COLO829 (cell line): ENCODE measurements at regions not wholly inside any gene's neighbourhood (a gene's known extent, or its start where the extent isn't known, plus 50 kb on each side); places are given as distances from the start of the nearest gene placed in this dataset.
A peak's percentile ranks its signal among the peaks of the same experiment; 100 is the strongest.

ENCODE experiments used
- DNase-seq: peaks from one replicate; pipeline ENCODE4 v3.0.0; 2012; ENCODE audit warnings: low spot score

DNA sequence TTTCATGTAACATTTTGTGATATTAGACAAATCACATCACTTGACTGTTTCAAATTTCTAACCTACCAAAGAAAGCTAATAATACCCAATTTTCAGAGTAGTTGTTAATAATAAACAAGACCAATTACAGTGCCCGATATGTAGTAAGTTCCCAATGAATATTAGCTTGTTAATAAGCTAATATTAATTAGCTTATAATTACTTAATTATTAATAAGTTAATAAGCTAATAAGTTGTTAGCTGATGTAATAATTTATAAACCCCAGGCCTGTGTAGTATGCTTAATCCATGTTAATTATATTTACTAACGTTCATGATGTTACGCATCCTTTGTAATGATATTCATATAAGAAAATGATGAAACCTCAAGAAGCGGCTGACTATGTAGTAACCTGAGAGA, 643.8 kb upstream of the KIRREL3 start:
- DNase-seq, result no peak

DNA sequence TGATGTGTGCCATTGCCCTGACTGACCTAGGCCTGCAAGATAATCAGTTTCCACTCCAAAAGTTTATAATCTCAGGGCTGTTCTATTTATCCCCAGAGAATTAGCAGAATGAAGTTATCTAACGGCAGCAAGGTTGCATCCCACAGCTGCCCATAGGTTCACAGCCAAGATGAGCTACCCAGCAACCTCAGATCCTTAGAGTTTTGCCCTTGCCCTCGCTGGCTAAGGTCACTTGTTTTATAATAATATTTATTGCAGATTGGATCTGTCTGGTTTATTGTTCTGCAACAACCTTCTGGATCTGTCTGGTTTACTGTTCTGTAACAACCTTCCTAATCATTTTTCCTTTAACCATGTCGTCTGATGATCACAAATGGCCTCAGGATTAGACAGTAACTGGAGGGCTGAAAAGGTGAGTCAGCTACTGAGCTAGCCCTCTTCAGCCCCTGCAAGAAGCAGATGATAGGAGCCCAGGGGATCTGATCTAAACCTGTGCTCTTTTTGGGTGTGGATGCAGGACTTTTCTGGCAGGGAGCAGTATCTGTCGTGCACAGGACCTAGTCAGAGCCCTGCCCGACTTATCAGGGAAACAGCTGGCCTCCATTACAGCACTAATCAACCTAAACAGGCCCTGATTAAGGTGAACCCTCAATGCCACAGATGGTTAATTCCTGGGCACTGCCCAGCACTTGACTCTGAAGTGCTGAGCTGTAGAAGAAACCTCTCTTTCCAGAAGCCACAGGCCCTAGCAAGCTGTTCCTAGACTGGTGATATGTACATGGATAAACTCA, 642.9 kb upstream of the KIRREL3 start:
- no peak for DNase-seq

DNA sequence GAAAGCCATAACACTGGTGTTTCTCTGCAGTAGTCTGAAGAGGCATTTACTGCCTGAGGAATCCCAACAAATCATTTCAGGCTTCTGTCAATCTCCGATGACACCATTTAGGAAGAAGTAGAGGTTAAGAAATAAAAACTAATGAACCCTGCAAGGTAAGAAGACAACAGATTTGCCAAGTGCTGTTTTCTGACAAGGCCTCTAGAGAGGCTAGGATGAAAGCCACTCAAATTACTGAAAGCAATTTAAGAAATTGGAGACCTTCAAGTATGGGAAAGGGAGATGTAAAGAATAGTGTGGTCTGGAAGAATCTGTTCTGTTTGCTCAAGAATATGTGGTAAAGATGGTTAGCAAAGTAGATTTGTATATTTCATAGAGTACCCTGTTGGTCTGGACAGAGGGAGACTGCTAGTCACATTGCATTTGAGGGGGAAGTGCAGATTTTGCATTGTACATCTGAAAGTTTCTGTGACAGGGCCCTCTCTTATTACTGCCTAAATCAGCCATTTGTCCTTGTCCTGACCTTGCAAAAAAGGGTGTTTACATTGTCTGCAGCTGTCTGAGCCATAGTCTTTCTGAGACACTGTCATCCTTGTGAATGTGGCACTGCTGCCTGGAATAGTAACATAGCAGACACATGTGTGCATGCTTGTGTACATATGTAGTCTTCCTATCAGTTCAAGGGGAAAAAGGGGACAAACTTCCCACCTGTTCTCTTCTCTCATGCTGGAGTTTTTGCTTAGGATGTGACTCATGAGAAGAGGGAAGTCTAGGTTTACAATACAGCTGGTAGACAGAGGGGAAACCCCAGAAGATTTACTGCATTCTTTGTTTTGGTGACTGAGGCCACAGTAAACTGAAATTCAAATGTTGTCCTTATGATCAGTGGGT, 640.2 kb upstream of the KIRREL3 start:
- peak; percentile 36 for DNase-seq

DNA sequence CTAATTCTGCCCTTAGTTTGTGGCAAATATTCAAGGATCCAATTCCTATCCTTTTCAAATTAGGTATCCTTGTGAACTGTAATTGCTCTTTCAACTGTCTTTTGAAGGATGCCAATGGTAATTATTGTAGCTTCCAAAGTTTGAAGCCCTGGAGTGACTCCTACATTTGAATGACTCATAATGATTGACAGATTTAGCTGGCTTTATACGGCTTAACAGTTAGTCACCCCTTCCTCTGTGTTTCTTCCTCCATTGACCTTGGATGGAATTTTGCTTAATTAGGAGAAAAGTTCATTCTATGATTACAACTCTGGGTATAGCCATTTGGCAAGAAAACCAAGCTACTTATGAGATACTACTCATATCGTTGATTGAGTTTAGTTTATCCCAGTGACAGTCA, 639.3 kb upstream of the KIRREL3 start:
- DNase-seq, result peak; percentile 79

DNA sequence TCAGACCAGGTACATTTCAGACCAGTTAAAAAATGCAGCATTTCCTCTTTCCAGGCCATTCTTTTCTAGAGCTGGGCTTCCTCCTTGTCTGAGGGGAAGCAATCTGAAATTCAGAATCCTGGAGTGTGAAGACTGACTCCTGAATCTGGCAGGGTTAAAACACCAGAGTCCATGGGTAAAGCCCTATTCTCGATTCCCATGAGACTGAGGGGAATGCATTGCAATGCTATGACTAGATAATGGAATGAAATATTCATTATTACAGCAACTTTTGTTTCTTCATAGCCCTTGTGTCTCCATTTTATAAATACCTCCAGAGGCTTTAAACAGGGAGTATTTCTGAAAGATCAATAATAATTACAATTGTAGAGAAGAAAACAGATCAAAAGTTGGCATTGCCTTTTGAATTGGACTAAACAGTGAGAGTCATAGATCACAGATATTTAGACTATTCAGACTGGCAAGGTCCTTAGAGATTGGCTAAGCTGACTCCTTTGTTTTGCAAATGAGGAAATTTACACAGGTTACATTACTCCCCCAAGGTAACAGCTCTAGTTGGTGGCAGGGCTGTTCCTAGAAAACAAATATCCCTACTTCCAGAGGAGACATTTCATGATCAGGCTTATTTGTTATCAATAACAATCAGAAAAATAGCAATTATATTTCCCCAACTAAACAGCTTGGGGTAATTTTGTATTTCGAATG, 632.6 kb upstream of the KIRREL3 start:
- DNase-seq, result no peak

DNA sequence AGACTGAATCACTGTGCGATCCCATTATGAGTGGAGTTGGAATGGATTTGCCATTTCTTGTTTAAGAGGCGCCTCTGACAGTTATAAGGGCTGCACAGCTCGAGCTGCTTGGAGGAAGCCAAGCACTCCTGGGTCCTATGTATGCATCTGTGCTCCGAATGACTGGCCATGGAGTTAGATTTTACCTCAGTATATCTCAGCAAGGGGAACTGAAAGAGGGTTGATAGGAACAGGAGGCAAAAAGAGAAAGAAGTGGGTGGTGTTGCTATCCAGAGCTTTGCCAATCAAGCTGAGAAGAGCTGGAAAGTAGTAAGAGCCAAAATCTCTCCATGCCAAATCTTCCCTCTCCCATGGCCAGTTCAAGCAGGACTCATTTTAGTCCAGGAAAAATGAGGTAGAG, 632.0 kb upstream of the KIRREL3 start:
- no peak for DNase-seq

DNA sequence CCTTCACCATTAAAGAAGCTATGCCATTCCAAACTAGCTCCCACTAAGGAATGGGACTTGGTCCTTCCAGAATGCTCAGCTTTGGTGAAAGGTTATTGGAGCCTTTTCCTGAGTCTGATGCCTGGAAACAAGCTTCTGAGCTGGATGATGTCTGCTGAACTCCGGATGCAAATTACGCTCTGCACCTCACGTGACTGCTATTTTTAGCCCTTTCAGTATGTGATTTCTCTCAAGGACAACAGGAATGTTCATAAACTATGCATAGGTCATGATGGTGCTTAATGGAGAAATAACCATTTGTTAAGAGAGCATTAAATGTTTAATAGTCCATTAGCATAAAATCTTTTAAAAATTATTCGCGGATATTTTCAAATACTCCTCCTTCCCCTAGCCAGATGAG, 631.4 kb upstream of the KIRREL3 start:
- no peak for DNase-seq

DNA sequence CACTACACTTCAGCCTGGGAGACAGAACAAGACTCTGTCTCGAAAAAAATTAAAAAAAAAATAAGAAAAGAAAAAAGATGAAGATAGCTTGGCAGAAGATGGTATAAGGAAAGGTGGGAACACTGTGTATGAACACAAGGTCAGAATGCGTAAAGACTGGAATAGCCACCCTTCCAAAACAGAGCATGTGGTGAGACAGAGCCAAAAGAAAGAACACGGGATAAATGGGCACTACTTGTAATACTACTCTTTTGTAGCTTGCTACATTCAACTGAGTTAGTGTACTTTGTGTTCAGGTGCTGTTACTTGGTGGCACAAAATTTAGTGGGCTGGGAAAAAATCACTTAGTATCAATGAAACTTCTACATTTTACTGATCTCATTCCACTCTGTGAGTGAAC, 628.6 kb upstream of the KIRREL3 start:
- DNase-seq, result no peak

DNA sequence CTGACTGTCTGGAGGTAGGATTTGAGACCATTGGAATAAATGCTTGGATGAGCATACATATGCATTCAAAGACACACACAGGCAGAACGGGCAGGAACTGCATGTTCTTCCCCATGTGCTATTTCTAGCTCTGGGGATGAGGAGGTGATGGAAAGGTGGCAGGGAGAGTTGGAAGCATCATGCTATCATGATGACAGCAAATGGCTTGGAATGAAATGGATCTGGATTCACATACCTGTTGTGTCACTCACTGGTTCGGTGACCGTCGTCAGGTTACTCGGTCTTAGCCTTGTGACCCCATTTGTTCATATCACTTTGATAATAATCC, 627.9 kb upstream of the KIRREL3 start:
- DNase-seq, result no peak

DNA sequence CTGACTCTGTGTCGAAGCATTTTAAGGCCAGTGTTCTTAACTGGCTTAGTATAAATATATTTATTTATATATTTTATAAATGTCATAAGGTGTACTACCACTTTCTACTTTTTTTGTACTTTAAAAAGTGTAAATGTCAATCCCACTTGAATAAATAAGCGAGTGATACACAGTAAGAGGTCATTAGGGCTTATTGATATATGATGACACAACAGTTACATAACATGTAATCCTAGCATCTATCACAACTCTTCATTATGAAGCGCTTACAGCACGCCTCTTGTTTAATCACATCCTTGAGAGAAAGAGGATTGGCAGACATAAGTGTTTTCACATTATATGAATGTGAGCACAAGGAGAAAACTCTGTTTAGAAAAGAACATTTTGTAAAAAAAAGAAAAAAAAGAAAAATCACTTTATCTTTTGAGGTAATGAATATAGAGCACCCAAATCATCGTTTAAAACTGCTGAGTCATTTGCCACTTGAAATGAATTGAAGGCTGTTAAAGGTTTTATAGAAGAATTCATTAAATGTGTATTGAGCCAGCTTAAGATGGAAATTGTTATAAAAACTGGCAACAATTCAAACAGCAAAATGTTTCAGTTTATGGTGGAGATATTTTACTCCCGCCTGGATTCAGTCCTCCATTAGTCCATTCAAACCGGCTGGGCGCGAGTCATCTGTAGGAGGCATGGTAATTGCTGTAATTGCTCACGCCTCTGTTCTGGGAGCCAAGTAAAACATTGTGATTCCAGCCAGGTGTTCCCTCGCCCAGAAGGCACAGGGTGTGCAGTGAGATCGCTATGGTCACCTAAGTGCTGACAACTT, 627.3 kb upstream of the KIRREL3 start:
- DNase-seq, result peak; percentile 25

DNA sequence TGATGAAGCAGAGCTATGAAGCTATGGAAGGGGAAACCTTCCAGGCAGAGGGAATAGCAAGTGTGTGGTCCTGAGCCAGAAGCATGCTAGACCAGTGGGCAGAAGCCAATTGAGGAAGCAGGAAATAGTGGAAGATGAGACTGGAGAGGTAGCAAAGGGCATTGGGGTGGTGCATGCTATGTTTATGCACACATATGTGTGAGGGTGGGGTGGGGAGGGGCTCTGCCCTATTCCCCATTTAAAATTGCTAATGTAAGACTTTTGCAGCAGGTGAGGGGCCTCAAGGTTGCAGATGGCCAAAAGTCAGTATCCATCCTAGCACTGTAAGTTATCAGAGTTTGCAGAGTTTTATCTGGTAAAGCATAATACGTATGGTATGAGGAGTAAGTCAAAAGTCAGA, 626.6 kb upstream of the KIRREL3 start:
- no peak for DNase-seq

DNA sequence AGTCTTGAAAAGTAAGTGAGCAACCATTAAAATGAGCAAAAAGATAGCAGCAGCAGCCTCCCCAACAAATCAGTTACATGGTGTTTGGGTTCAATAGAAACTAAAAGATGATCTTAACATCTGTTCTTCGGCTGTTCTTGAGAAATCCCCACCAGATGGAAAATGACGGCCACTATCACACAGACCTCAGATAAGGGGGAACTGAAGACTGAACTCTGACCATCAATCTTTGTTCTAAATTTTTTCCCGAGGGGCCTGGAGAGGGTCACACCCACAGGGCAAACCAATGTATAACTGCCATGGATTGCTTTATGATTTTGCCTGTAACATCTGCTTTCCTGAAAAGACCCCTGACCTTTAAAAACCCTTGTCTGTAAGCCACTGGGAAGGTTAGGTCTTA, 624.8 kb upstream of the KIRREL3 start:
- DNase-seq, result no peak

DNA sequence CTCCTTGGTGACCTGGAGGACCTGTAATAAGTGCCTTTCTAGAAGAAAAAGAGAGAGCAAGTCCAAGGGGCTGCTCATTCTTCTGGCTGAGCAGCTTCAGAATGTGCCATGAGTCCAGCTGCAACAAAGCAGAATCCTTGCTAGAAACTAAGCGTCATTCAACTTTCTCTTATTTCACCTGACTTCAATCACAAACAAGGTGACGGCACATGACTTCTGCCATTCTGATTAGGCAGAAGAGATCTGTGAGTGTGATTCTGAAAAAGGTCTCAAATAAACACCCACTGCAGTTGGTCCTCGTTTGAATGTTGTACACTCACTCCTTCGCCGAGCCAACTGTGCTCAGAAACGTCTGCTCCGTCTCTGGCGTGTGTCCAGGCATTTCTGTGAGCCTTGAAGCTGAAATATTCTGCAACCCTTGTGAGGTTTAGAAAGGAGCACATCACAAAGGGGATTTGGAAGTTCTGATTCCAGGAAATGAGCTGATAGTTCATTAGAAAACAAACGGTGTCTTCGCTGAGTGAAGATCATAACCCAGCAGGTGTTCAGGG, 623.8 kb upstream of the KIRREL3 start:
- no peak for DNase-seq

DNA sequence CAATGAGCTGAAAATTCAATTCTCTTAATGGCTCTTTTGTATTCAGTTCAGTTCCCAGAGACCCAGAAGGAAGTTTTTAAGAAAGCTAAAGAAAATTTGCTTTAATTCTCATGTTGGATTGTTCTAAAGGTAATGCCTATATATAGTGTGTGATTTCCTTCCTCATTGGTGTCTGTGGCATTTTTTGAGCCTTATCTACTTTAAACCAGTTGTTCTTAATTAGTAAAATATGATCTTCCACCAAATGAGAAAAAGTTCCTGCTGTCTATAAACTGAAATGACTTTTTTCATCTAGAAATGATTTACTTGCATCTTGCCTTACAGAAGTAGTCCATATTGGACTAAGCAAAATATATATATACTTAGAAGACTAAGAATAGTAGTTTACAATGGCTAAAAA, 622.1 kb upstream of the KIRREL3 start:
- DNase-seq, result no peak

DNA sequence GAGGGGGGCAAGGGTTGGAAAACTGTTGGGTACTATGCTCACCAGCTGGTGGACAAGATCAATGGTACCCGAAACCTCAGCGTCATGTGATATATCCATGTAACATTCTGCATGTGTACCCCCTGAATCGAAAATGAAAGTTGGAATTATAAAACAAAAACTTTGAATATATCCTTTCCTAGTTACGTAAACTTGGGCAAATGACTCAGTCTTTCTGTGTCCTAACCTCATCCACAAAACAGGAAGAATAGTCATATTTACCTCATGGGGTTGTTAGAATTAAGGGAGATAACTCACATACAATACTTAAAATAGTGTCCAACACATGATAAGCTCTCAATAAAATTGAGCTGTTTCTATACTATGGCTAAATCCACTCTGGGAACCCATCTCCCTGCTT, 620.1 kb upstream of the KIRREL3 start:
- DNase-seq, result no peak

DNA sequence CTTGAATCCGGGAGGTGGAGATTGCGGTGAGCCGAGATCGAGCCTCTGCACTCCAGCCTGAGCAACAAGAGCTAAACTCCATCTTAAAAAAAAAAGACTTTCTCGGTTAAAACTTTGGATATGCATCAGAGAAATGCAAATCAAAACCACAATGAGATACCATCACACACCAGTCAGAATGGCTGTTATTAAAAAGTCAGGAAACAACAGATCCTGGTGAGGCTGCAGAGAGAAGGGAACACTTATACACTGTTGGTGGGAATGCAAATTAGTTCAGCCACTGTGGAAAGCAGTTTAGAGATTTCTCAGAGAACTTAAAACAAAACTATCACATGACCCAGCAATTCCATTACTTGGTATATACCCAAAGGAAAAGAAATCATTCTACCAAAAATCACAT, 619.4 kb upstream of the KIRREL3 start:
- no peak for DNase-seq

DNA sequence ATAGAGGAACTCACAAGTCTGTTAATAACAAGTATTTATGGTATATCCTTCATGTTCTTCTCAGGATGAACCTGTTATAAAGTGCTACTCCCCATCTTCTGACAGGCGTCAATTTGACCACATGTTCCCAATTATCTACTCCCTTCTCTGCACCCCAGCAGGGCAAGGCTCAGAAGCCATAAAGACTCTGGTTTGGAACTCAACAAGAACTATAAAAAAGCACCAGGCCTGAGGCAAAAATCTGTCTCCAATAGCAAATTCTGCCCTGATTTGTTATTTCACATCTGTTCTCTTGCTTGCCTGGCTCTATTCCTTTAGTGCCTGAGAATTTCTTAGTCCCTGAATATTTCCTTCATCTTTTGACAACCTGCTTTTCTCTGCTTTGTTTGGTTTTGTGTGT, 618.2 kb upstream of the KIRREL3 start:
- DNase-seq, result no peak

DNA sequence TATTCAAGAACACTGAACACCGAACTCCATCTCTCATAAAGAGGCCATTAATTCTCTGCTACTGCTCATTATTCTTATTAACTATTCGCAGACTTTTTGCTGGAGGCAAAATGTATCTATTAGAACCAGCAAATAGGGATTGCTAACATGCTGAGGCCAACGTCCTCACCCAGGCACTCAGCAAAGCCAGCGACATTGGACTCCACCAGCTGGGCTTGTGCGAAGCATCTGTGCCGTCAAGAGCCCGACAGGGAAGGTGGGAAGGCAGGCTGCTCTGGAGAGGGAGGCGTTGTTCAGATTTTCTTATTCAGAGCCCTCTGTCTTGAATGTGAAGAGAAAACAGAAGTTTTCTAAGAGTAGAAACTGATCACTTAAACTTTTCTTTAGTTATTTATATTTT, 615.6 kb upstream of the KIRREL3 start:
- no peak for DNase-seq

DNA sequence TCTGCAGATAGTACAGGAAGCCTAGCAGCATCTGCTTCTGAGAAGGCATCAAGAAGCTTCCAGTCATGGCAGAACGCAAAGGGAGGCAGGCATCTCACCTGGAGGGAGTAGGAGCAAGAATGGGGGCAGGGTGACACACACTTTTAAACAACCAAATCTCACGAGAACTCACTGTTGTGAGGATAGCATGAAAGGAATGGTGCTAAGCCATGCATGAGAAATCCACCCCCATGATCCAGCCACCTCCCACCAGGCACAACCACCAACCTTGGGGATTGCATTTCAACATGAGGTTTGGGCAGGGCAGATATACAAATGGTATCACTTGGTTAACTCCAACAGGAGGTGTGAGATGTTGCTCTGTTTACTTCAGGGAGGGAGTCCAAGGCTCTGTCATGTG, 612.0 kb upstream of the KIRREL3 start:
- no peak for DNase-seq

DNA sequence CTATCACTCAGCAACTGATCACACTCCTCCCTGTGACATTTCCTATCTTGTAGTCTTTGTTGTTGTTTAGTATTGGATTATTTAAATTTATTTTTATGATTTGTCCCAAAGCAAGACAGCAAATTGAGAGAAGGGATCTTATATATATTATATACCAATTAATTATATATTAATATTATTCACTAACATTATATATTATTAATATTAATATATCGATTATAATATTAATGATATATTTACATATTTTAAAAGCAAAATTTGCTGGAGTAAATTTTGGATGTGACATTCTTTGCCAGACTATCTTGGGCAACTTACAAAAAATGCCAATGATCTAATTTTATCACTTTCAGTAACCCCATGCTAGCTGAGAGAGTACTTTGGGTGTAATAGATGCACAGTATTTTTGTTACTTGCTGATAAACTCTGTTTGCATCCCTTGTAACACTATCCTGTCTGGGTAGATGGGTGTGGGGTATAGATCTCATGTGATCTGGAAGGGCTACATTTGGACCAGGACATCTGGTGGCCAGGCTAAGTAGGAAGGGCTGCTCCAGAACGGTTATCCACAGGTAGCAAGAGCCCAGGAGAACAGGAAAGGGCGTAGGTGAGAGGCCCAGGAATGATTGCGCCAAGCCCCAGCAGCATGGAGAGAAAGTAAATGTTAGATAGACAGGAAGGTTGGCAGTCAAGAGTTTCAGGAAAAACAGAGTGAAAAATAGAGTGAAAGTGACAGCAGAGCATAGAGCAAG, 608.6 kb upstream of the KIRREL3 start:
- no peak for DNase-seq

DNA sequence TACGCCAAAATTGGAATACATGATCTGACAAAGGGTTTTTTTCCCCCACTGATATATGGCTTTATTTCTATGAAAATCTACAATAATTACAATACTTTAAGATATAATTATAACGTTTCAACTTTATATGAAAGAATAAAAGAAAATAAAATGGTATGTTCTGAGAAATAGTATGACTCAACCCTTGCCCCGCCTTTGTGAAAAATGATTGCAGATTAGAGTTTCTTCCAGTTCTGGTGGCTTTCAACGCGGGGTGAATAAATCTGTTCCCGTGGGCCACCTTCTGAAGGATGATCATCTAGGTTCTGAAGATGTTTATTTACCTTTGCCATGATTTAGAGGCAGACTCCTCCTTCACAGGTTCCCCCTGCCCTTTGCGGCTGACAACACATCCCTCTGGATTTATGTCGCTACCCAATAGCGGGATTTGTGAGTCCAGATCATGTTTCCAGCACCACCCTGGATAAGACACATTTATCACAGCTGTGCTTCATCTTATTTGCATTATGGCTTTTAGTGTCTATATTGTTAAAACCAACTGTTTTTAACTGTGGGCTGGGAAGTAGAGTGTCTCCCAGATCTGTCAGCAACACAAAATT, 607.0 kb upstream of the KIRREL3 start:
- no peak for DNase-seq
